HG03432 (cell line): ENCODE measurements at regions not wholly inside any gene's neighbourhood (a gene's known extent, or its start where the extent isn't known, plus 50 kb on each side); places are given as distances from the start of the nearest gene placed in this dataset.

Source experiments
- ATAC-seq: cut with Tn5 transposase; IDR thresholded peaks from one replicate; pipeline ENCODE4 v1.9.1; 2021; ENCODE audit warnings: mild to moderate bottlenecking, moderate library complexity; ENCODE audit not compliant: unreplicated experiment

GRCh38 chr3:157751386-157751785, 248.2 kb upstream of the VEPH1 start:
- no peak for ATAC-seq

- no peak for ATAC-seq
These were observed 243.2 kb upstream of the VEPH1 start for GRCh38 chr3:157746391-157746790.

GRCh38 chr3:157741607-157742006, 238.4 kb upstream of the VEPH1 start:
- no peak for ATAC-seq

- ATAC-seq, result no peak
These were observed 235.2 kb upstream of the VEPH1 start for GRCh38 chr3:157738441-157738840.

DNA sequence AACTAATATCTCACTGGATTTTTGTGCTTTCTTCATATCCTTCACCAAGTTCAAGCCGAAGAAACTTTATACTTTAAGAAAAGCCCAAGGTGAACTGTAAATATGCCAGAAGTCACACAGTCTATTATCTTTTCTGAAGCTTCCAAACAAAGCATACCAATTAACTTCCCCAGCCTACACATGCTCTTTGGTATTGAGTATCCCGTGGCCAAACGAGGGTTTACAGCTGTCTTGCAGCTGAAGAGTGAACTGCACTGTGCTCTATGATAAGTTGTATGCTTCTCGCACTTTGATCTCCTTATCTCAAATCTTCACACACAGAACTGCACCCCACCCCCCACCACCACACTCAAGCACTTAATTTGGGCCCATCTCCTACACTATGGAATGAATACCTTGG, 215.6 kb upstream of the VEPH1 start:
- no peak for ATAC-seq

- ATAC-seq, result no peak
These were observed 209.9 kb upstream of the VEPH1 start for GRCh38 chr3:157713101-157713500.

- ATAC-seq, result no peak
These were observed 202.0 kb upstream of the VEPH1 start for GRCh38 chr3:157705258-157705657.

GRCh38 chr3:157700405-157700804, 197.2 kb upstream of the VEPH1 start:
- no peak for ATAC-seq

GRCh38 chr3:157695586-157695985, 192.4 kb upstream of the VEPH1 start:
- no peak for ATAC-seq

DNA sequence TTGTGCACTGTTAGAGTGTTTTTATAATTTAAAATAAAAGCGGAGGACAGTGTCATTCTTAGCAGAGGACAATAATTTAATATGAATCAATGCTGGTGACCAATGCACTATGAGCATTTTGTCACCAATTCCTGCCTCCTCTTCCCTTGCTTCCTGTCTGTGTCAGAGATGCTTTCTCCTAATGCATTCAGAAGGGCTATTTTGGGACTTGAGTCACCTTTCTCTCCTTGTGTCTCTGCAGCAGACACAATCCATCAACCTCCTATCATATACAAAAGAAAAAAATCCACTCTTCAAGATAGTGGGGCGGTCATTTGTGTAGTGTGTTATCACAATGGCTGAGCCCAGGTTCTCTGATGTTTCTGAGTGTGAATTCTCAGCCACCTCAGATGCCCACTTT, 191.9 kb upstream of the VEPH1 start:
- no peak for ATAC-seq

DNA sequence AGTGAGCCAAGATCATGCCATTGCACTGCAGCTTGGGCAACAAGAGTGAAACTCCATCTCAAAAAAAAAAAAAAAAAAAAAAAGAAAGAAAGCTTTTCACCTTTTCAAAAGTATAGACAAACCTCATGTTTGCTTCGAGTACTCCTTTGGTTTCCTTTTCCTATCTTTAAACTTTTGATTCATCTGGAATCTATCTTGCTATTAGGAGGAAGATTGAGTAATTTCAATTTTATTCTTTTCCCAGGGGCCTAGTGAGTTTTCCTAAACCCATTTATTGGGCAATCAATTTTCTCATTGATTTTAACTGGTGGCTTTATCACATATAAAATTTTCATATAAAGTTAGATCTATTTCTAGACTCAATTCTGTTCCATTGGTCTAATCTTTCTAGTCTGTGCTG, 190.5 kb upstream of the VEPH1 start:
- no peak for ATAC-seq

GRCh38 chr3:157692468-157692867, 189.3 kb upstream of the VEPH1 start:
- peak; percentile 68 for ATAC-seq

DNA sequence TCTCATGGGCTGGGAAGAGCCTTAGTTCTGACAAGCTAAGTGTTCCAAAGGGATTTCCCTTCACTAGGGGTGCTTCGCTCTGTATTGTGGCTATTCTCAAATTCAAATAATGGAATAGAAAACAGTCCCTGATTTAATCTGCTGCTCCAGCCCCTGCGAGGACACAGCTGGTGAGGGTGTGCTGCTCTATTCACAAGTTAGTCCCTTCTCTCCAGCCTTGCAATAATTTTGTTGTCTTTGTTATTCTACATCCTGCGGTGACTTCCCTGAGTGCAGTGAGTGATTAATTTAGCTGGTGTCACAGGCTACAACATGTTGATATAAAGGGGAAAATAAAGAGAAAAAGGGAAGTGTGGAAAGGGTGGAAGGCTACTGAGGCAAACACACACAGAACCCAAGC, 180.5 kb upstream of the VEPH1 start:
- ATAC-seq, result no peak

DNA sequence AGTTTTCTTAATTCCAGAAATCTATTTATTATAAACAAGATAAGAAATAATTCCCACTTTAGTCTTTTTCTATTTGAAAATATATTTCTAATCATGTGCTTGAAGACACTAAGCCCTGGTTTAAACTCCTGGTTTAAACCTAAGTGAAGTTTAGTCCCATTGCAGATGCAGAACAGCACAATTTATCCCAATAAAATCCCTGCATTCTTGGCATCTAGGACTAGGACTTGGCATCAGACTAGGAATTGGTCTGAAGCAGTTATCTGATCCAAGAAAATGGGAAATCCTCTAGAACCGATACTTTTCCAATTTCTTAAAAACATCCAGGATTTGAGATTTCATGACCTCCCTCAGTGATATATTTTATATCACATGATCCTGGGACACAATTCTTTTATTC, 168.8 kb upstream of the VEPH1 start:
- ATAC-seq, result no peak

DNA sequence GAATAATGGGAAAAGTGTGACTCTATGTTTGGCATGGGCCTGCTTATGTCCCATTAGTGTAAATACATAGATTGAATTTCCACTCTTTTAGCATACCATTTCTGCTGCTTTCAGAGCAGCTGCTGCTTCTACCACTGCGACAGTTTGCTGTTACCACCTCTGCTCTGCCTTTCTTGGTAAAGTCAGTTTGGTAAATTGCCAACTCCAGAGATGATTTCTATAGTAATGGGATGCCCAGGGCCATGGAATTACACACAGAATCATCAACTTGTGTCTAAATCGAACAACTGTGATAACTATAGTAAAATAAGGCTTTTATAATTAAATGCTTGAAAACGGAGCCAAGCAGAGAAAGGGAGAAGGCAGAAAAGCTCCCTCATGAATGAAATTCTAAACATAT, 168.4 kb upstream of the VEPH1 start:
- ATAC-seq, result no peak

DNA sequence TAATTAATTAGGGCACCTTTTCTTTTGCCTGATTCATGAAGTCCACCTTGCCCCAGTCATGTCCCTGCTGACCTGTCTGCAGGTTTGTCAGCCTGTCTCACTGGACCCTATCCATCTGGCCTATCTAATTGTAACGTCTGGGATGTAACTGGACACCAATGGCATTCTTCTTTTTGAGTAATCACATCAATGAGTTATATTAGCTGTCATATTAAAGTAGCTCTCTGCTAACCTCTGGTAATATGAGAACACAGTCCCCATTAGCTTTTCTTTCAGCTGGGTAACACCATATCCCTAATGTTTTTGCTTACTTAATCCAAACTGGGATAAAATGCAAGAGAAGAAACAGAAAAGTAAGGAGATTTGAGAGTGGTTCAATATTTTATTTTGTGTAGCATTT, 166.2 kb upstream of the VEPH1 start:
- ATAC-seq, result no peak

DNA sequence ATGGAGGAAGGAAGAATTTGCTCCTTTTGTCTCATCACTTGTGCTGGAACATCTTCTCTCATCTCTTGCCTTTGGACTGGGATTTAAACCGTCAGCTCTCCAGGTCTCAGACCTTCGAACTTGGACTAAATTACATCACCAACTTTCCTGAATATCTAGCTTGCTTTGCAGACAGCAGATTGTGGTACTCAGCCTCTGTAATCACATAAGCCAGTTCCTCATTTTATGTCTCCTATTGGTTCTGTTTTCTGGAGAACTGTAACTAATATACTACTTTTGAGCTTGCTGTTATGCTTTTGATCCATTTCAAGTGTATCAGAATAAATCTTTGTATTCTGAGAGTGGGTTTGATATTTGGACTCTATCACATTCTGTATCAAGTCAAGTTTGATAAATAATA, 164.3 kb upstream of the VEPH1 start:
- ATAC-seq, result no peak

- no peak for ATAC-seq
These were observed 159.0 kb upstream of the VEPH1 start for GRCh38 chr3:157662171-157662570.

- no peak for ATAC-seq
These were observed 157.6 kb upstream of the VEPH1 start for GRCh38 chr3:157660847-157661246.

- ATAC-seq, result no peak
These were observed 149.2 kb upstream of the VEPH1 start for GRCh38 chr3:157652366-157652765.

GRCh38 chr3:157650699-157651098, 147.5 kb upstream of the VEPH1 start:
- ATAC-seq, result no peak

- no peak for ATAC-seq
These were observed 147.0 kb upstream of the VEPH1 start for GRCh38 chr3:157650172-157650571.

DNA sequence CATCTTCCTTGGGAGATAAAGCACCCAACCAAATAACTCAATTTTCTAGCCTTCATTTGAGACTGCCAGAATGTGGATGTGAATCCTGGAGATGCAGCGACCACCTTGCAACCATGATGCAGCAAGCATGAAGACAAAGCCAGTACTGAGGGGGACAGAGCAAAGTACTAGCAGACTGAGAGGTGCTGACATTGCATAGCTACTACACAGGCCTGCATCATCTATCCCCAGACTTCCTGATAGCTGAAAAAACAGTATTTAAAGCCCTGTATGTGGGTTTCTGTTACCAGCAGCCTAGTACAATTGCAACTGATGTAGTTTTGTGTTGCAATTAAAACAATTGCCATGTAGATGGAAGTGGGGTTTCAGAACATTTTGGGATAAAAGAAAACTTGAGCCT, 146.3 kb upstream of the VEPH1 start:
- no peak for ATAC-seq

DNA sequence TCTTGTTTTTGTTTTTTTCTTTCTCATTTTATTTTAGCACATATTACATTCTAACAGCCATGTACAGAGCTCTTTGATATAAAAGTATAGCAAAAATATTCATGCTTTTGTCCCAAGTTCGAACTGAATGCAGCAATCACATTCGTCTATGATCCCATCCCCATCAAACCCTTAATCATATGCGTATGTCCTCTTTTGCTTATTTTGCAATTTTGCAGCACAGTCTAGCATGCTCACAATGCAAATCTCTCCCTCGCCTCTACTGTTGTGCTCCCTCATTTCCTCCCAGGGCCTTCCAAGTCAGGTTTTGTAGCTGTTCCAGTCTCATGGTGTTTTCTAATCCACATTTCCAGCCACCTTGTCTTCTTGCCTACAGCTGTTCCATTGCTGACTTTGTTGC, 144.6 kb upstream of the VEPH1 start:
- ATAC-seq, result no peak
